HG03095 (cell line): ENCODE measurements at regions not wholly inside any gene's neighbourhood (a gene's known extent, or its start where the extent isn't known, plus 50 kb on each side); places are given as distances from the start of the nearest gene placed in this dataset.
"Not testable (repeated sequence)": the region's sequence is repeated elsewhere in the genome, so short reads cannot be mapped to it uniquely, and the experiment has no call there.

Experiments
- ATAC-seq: cut with Tn5 transposase; IDR thresholded peaks from one replicate; pipeline ENCODE4 v1.9.1; 2021; ENCODE audit warnings: moderate library complexity; ENCODE audit not compliant: unreplicated experiment

DNA sequence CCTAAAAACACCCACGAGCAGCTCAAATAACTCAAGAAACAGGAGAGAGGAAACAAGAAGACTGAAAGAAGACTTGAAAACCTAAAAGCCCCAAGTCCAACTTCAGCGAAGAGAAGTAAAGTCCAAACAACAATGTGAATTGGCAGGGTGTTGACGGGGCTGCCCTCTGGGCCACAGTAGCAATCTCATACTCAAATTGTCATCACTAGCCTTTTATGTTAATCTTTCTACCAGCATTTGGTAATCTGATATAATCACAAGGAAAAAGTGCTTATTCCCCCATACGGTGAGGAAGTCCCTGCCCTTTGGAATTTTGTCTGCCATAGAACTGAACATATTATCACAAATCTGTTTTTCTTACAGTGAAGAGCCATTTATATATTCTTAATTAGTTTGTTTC lies 51.5 kb upstream of the IFNE start:
- no peak for ATAC-seq

DNA sequence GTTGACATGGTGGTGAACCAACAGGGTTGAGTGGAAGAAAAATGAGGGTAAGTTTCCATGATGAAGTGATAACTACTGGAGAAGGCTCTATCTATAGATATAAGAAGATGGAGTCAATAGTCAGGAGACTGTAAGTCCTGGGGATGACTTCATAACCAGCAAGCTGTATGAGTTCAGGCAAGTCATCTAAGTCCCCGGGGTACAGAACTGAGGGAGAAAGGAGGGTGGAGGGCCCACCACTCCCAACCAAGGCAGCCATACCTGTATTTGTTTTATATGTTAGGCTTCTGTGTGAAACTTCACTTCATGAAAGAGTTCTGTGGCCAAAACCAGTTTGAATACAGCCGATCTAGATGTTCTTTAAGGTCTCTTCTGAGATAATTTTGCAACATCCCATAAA lies 53.3 kb upstream of the IFNE start:
- no peak for ATAC-seq

- no peak for ATAC-seq
Measured at GRCh38 chr9:21542787-21543186, 60.7 kb upstream of the IFNE start.

GRCh38 chr9:21543187-21543586 lies 61.1 kb upstream of the IFNE start:
- ATAC-seq: no peak

- ATAC-seq: not testable (repeated sequence)
Measured at GRCh38 chr9:21543816-21544215, 61.7 kb upstream of the IFNE start.

DNA sequence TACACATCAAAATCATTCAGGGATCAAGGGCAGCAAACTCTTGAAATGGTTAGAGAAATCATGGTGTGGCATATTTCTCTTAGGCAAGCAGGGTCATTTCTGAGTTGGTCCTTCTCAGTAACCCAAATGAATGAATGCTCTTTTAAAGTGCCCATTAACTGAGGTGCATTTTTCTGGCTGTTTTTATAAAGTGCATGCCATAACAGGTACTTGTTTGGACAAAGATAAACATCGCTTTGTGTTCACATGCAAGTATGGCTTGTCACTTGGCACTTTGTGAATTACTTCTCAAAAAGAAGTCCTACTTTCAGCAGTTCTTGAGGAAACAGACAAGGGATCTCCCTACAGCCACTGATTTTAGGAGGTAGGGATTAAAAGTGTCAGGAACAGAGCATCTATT lies 64.8 kb upstream of the IFNE start:
- no peak for ATAC-seq

GRCh38 chr9:21549251-21549765 lies 67.2 kb upstream of the IFNE start:
- no peak for ATAC-seq

DNA sequence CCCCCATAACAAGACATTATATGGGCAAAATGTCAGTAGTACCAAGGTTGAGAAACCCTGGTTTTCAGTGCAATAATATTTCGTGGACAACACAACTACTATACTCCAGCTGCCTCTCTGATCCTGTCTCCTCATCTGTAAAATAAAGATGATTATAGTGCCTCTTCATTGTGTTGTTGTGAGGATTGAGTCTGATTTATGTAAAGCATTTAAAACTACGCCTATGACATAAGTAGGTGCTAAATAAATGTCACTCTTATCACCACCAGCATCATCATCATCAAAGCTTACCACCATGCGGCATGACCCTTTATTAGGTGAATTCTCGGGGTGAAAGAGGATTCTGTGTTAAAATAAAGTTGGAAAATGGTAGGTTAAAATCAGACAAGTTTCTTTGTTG lies 67.8 kb upstream of the IFNE start:
- ATAC-seq: no peak

- ATAC-seq: no peak
Measured at GRCh38 chr9:21550392-21550791, 68.3 kb upstream of the IFNE start.

GRCh38 chr9:21551401-21551800 lies 69.3 kb upstream of the IFNE start:
- no peak for ATAC-seq

DNA sequence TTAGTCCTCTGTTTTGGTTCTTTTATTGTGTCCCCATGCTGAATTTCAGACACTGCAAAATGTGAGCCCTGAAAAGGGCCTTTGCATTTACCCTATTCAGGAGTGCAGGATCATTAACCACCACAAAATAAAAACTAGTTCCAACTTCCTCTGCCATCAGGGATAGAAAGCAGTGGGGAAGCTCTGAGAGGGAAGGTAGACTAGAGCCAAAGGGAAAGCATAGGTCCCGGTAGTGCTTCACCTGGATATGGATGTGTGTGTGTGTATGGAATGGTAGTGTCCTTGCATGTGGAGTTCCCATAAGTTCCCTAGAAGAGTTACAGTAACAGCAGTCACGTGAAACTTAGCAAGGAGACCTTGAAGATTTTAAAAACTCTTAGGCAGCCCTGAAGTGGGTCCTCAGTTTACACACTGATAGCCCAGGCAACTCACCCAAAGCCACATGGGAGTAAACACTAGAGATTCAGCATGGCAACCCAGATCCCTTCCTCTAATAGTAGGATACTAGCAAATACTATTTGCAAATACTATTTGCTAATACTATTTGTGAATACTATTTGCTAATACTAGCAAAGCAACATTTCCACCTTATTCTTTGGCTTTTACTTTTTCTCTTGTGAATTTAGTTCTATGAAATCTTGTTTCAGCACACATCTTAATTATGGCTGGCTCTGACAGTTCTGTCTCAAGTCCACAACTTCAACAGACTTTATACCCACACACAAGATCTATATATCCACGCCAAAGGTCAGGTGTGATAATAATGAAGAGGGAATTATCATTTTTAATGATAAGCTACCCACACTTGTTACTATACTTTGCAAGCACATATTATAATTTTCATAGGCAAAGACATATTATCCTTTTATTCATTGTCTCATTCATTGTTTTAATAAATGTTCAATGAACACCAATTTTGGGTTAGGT lies 70.4 kb upstream of the IFNE start:
- ATAC-seq: no peak

GRCh38 chr9:21553441-21553840 lies 71.3 kb upstream of the IFNE start:
- no peak for ATAC-seq

GRCh38 chr9:21554813-21555212 lies 72.7 kb upstream of the IFNE start:
- no peak for ATAC-seq

DNA sequence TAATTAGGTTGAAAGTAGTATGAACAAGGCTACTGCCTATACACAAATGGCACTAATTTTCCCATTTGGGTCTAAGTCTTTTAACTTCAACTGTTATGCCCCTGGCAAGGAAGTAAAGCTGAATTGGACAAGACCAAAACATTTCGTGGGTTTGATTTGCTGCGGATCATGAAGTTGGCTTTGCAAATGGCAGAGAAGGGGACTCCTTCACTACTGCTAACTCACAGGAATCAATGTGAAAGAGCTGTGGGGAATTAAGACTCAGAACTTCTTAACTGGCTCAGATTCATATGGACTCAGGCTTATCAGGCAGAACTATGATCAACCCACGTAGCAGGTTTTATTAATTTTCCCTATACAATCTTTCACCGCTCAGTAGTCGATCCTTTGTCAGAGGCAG lies 73.8 kb upstream of the IFNE start:
- no peak for ATAC-seq

DNA sequence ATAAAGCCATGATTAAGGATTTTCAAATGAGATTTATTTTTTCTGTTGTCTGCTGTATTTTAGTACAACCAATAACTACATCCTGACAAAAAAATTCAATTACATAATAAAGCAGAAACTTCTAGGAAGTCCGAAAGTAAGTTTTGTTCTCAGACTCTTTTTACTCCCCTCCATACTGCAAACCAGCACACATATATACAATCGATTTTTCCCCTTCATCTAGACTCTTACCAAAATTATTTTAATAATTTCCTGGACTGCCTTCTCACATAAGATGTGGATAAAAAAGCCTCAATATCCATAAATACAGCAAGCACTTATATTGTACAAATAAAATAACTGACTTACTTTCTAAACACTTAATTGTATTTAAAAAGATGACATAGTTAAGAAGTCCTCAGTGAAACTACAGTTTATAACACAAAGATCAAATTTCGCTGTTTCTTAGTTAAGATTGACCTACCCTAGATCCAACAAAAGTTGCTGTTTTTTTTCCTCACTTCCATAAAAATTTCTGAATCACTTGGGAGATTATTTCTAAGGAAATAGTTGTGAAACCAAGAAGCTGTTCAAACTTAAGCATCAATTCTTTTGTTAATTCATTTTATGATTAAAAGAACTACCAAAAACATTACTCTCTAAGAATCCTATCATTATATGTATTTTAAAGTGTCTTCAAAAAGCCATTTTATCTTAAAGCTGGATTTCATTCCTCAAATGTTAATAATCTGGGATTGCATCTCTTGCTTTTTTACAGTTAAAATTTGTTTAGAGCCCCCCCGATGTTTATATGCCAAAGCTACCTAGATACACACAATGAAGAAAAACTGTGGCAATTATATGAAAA lies 74.7 kb upstream of the IFNE start:
- no peak for ATAC-seq

DNA sequence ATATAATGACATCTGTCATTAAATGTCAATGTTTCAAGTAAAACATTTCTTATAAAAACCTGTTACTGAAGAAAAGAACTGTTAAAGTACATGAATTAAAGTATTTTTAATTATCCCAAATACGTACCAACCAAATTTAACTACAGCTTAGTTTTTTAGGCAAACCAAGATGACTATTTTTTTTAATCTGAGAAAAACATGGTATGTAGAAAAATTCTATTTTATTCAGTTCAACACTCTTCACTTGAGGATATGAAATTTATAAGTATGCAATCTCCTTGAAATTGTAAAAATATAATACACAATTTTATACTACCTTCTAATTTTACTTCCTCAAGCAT lies 75.3 kb upstream of the IFNE start:
- no peak for ATAC-seq

- no peak for ATAC-seq
Measured at GRCh38 chr9:21558079-21558478, 76.0 kb upstream of the IFNE start.

DNA sequence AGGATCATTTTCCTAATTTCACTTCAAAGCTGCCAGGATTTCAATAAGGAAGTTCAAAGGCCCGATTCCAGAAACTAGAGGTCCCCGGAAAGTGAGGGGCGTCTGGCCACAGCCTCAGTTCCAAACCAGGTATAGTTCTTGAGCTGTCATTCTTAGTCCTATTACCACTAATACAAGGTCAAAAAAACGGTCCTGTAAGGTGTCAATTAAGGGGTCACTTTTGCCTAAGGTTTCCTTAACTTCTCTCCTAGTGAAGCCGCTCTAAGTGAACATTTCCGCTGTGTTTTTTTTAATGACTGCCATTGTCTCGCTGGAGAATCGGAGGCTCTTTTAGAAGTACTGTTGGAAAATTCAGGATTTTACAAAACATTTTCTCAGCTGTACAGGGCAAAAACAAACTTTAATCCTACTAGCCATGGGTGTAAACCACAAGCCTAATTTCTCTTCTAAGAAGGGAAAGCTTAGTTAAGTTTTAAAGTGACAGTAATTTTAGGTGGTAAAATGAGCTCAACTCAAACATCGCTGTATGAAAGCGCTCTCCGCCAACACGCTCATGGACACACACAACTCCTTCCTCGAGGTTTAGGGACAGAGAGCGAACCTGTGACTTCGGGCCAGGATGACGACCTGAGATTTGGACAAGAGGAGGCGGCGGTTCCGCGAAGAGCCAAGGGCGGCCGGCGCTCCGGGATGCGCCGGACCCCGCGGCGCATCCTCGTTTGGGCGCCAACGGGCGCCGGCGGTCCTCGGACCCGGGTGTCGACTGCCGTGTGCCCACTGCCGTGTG lies 76.7 kb upstream of the IFNE start:
- ATAC-seq: peak; percentile 26

- peak; percentile 52 for ATAC-seq
Measured at GRCh38 chr9:21559402-21560280, 77.5 kb upstream of the IFNE start.

DNA sequence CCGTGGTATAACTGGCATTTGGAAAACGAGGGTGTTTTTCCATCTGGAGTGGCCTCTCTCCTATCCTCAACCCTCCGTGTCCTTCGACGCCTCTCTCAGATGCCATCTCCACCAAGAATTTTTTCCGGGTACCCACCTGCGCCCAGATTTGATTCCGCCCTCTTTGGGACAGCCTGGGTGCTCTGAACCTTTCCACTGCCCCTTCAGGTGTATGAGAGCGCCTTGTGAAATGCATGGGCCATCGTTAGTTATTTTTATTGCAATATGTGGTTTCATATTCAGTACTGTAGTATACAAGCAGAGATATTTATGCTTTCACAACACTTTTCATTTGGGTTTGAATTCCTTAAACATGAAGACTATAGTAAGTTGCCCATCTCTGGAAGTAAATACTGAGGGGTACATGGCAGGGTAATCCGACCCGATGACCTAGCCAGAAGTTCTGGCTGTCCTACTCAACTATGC lies 78.2 kb upstream of the IFNE start:
- no peak for ATAC-seq
